ENCODE measurements at regions not wholly inside any gene's neighbourhood (a gene's known extent, or its start where the extent isn't known, plus 50 kb on each side); places are given as distances from the start of the nearest gene placed in this dataset.

GRCh38 chr5:165420493-165420892 is 1915.1 kb downstream of the MAT2B start:
- no peaks in the 10 kb centered on the region for H3K4me1 ChIP-seq
- TF ChIP-seq POLR2A (IDR thresholded peaks at IDR 0.05), result no peak
- no peak for TF ChIP-seq CTCF (IDR thresholded peaks at IDR 0.05)
- no peak overlapping the region for H3K27ac ChIP-seq
- 32 to 41% methylated on average over 4 of the region's 4 CpGs for WGBS, 2 donors
- H3K27me3 ChIP-seq, result no peaks in the 10 kb centered on the region
- intact Hi-C loops (cut with DNase I), result no loop called here
- no peak overlapping the region for H3K4me3 ChIP-seq (replicated peaks in 1 of 3)
- H3K9me3 ChIP-seq, result no peaks in the 10 kb centered on the region
- no peaks in the 10 kb centered on the region for H3K36me3 ChIP-seq
- no peak for DNase-seq

- 87 to 94% methylated on average over 10 of the region's 10 CpGs for WGBS, 2 donors
- DNase-seq, result no peak
- intact Hi-C loops (cut with DNase I), result no loop called here
- Histone ChIP-seq H3K4me3 (replicated peaks in 1 of 3) (no peak overlapping the region), H3K27ac (no peak overlapping the region), H3K9me3 (no peaks in the 10 kb centered on the region), H3K27me3 (no peaks in the 10 kb centered on the region), H3K36me3 (no peaks in the 10 kb centered on the region), H3K4me1 (no peaks in the 10 kb centered on the region)
- TF ChIP-seq CTCF (IDR thresholded peaks at IDR 0.05), result no peak
- no peak for TF ChIP-seq POLR2A (IDR thresholded peaks at IDR 0.05)
Measured at GRCh38 chr5:165423697-165424299, 1918.4 kb downstream of the MAT2B start.

GRCh38 chr5:165425594-165425993 is 1920.2 kb downstream of the MAT2B start:
- Histone ChIP-seq H3K36me3 (no peaks in the 10 kb centered on the region), H3K27me3 (no peaks in the 10 kb centered on the region), H3K9me3 (no peaks in the 10 kb centered on the region), H3K27ac (no peak overlapping the region), H3K4me3 (replicated peaks in 1 of 3) (no peak overlapping the region), H3K4me1 (no peaks in the 10 kb centered on the region)
- intact Hi-C loops (cut with DNase I), result no loop called here
- DNase-seq, result no peak
- WGBS, 2 donors, result 83 to 87% methylated on average over 4 of the region's 4 CpGs
- TF ChIP-seq CTCF (IDR thresholded peaks at IDR 0.05) (no peak), POLR2A (IDR thresholded peaks at IDR 0.05) (no peak)

- H3K36me3 ChIP-seq, result no peaks in the 10 kb centered on the region
- 73 to 75% methylated on average over 1 of the region's 1 CpG for WGBS, 2 donors
- no peak overlapping the region for H3K4me3 ChIP-seq (replicated peaks in 1 of 3)
- H3K4me1 ChIP-seq, result no peaks in the 10 kb centered on the region
- H3K9me3 ChIP-seq, result no peaks in the 10 kb centered on the region
- H3K27me3 ChIP-seq, result no peaks in the 10 kb centered on the region
- TF ChIP-seq CTCF (IDR thresholded peaks at IDR 0.05) (no peak), POLR2A (IDR thresholded peaks at IDR 0.05) (no peak)
- H3K27ac ChIP-seq, result no peak overlapping the region
- no peak for DNase-seq
- intact Hi-C loops (cut with DNase I), result no loop called here
Measured at GRCh38 chr5:165448753-165449152, 1943.3 kb downstream of the MAT2B start.

GRCh38 chr5:165457859-165458481 is 1952.6 kb downstream of the MAT2B start:
- TF ChIP-seq CTCF (IDR thresholded peaks at IDR 0.05), result peak in 3 of 6 experiments; percentile 15 to 42 (median 31)
- no peak for TF ChIP-seq POLR2A (IDR thresholded peaks at IDR 0.05)
- intact Hi-C loops (cut with DNase I), result no loop called here
- Histone ChIP-seq H3K27me3 (no peaks in the 10 kb centered on the region), H3K9me3 (no peaks in the 10 kb centered on the region), H3K36me3 (no peaks in the 10 kb centered on the region), H3K4me3 (replicated peaks in 1 of 3) (no peak overlapping the region), H3K27ac (no peak overlapping the region), H3K4me1 (no peaks in the 10 kb centered on the region)
- 17 to 22% methylated on average over 5 of the region's 5 CpGs for WGBS, 2 donors
- no peak for DNase-seq

Data from thyroid gland (tissue), 4 donors.